ENCODE measurements at regions not wholly inside any gene's neighbourhood (a gene's known extent, or its start where the extent isn't known, plus 50 kb on each side); places are given as distances from the start of the nearest gene placed in this dataset.
"Not testable (repeated sequence)": the region's sequence is repeated elsewhere in the genome, so short reads cannot be mapped to it uniquely, and the experiment has no call there.

DNA sequence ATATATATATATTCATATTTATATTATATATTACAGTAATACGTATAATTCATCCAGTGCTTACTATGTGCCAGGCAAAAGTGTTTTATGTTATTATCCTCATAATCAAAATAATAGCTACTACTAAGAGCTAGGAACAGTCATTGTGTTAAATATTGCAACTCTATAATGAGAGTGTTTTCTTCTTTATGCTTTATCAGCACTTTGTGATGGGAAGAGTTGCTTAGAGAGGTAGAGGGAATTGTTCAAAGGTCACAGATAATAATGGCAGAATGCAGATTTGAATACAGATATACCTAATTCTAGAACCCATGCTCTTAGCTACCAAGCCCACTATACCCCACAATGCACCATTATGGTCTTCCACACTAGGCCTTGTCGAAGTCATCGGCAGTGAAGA lies 318.8 kb upstream of the PPARGC1A start:
- Histone ChIP-seq H3K27ac (ENCODE audit: low read depth, low read length) (no peak overlapping the region), H3K36me3 (ENCODE audit: low read length) (no peaks in the 10 kb centered on the region), H2AFZ (ENCODE audit: low read depth, low read length, severe bottlenecking) (no peak overlapping the region), H3F3A (ENCODE audit: insufficient read depth) (no peaks in the 10 kb centered on the region), H3K4me2 (ENCODE audit: low read depth, low read length, poor library complexity, severe bottlenecking) (no peak overlapping the region), H3K9me3 (ENCODE audit: insufficient read depth, low read length) (no peaks in the 10 kb centered on the region), H3K79me2 (ENCODE audit: insufficient read depth, low read length) (no peaks in the 10 kb centered on the region), H4K20me1 (ENCODE audit: low read depth, low read length) (no peaks in the 10 kb centered on the region), H3K9ac (ENCODE audit: low read length) (no peak overlapping the region), H3K4me3 (ENCODE audit: insufficient read depth, low read length, poor library complexity, severe bottlenecking) (no peak overlapping the region), H3K27me3 (ENCODE audit: low read length) (no peaks in the 10 kb centered on the region), H3K9me2 (replicated peaks; ENCODE audit: insufficient read depth, low read length) (no peaks in the 10 kb centered on the region)
- TF ChIP-seq, protein P1, sequence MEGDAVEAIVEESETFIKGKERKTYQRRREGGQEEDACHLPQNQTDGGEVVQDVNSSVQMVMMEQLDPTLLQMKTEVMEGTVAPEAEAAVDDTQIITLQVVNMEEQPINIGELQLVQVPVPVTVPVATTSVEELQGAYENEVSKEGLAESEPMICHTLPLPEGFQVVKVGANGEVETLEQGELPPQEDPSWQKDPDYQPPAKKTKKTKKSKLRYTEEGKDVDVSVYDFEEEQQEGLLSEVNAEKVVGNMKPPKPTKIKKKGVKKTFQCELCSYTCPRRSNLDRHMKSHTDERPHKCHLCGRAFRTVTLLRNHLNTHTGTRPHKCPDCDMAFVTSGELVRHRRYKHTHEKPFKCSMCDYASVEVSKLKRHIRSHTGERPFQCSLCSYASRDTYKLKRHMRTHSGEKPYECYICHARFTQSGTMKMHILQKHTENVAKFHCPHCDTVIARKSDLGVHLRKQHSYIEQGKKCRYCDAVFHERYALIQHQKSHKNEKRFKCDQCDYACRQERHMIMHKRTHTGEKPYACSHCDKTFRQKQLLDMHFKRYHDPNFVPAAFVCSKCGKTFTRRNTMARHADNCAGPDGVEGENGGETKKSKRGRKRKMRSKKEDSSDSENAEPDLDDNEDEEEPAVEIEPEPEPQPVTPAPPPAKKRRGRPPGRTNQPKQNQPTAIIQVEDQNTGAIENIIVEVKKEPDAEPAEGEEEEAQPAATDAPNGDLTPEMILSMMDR (IDR thresholded peaks at IDR 0.05; ENCODE audit: insufficient read depth, low read length, poor library complexity, severe bottlenecking), result no peak
- TF ChIP-seq EZH2phosphoT487 (conservative IDR thresholded peaks at IDR 0.05; ENCODE audit: low read length), result no peak

DNA sequence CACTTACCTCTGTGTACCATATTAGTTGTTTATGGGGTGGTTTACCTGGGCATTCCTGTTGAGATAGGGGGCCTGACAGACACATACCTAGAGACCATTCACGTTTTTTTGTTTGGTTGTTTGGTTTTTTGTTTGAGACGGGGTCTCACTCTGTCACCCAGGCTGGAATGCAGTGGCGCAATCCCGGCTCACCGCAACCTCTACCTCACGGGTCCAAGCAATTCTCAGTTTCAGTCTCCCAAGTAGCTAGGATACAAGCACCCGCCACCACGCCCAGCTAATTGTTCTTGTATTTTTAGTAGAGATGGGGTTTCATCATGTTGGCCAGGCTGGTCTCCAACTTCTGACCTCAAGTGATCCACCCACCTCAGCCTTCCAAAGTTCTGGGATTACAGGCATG lies 314.9 kb upstream of the PPARGC1A start:
- not testable (repeated sequence) for H3F3A ChIP-seq (ENCODE audit: insufficient read depth); H3K4me2 ChIP-seq (ENCODE audit: low read depth, low read length, poor library complexity, severe bottlenecking); H3K4me3 ChIP-seq (ENCODE audit: insufficient read depth, low read length, poor library complexity, severe bottlenecking); H3K36me3 ChIP-seq (ENCODE audit: low read length); H3K79me2 ChIP-seq (ENCODE audit: insufficient read depth, low read length); H3K27ac ChIP-seq (ENCODE audit: low read depth, low read length); H3K9me3 ChIP-seq (ENCODE audit: insufficient read depth, low read length); H2AFZ ChIP-seq (ENCODE audit: low read depth, low read length, severe bottlenecking); H3K9me2 ChIP-seq (replicated peaks; ENCODE audit: insufficient read depth, low read length); H3K9ac ChIP-seq (ENCODE audit: low read length); H4K20me1 ChIP-seq (ENCODE audit: low read depth, low read length); H3K27me3 ChIP-seq (ENCODE audit: low read length)

DNA sequence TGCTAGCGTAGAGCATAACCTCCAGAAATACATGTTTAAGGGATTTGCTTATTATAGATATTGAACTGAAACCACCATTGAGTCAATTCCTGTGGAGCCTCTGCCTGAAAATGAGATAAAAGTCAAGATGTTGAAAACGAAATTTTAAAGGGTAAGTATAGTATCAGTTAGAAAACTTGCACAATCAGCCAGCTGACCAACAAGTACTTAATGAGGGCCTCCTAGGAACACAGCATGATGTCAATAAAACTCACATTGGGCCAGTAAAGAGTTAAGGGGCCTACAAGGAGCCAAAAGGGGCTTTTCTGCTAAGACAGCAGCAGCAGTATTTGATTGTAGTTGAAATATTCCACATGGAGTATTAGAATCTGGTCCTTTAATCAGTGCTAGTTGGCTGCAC lies 314.1 kb upstream of the PPARGC1A start:
- TF ChIP-seq, protein P1 (IDR thresholded peaks at IDR 0.05; ENCODE audit: insufficient read depth, low read length, poor library complexity, severe bottlenecking), result no peak
- no peak for TF ChIP-seq EZH2phosphoT487 (conservative IDR thresholded peaks at IDR 0.05; ENCODE audit: low read length)
- Histone ChIP-seq H3K4me2 (ENCODE audit: low read depth, low read length, poor library complexity, severe bottlenecking) (no peak overlapping the region), H2AFZ (ENCODE audit: low read depth, low read length, severe bottlenecking) (no peak overlapping the region), H3K9me3 (ENCODE audit: insufficient read depth, low read length) (no peaks in the 10 kb centered on the region), H3K9me2 (replicated peaks; ENCODE audit: insufficient read depth, low read length) (no peaks in the 10 kb centered on the region), H3K27me3 (ENCODE audit: low read length) (no peaks in the 10 kb centered on the region), H3K27ac (ENCODE audit: low read depth, low read length) (no peak overlapping the region), H4K20me1 (ENCODE audit: low read depth, low read length) (no peaks in the 10 kb centered on the region), H3K9ac (ENCODE audit: low read length) (no peak overlapping the region), H3K4me3 (ENCODE audit: insufficient read depth, low read length, poor library complexity, severe bottlenecking) (no peak overlapping the region), H3F3A (ENCODE audit: insufficient read depth) (no peaks in the 10 kb centered on the region), H3K36me3 (ENCODE audit: low read length) (no peaks in the 10 kb centered on the region), H3K79me2 (ENCODE audit: insufficient read depth, low read length) (no peaks in the 10 kb centered on the region)

DNA sequence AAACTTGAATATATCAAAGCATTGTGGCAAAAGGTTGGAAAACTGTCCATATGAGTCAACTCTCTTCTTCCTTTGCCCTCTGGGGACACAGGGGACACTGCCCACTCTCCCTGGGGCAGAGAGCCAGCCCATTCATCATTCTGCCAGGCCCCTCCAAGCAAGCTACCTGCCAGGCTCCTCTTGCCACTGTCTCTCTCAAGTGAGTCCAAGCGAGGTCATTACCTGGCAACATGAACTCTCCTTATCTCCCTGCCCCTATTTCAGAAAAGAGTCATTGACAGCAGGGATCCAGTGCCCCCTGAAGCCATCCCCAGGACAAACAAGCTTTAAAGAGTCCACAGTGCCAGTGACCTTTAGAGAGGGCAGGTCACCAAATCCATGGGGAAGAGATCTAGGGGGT lies 312.7 kb upstream of the PPARGC1A start:
- no peak overlapping the region for H3K9ac ChIP-seq (ENCODE audit: low read length)
- no peaks in the 10 kb centered on the region for H3K79me2 ChIP-seq (ENCODE audit: insufficient read depth, low read length)
- no peak for TF ChIP-seq EZH2phosphoT487 (conservative IDR thresholded peaks at IDR 0.05; ENCODE audit: low read length)
- TF ChIP-seq, protein P1 (IDR thresholded peaks at IDR 0.05; ENCODE audit: insufficient read depth, low read length, poor library complexity, severe bottlenecking), result no peak

More for the DNA sequence above, 312.7 kb upstream of the PPARGC1A start:
- Histone ChIP-seq H3K4me3 (ENCODE audit: insufficient read depth, low read length, poor library complexity, severe bottlenecking) (no peak overlapping the region), H3K9me3 (ENCODE audit: insufficient read depth, low read length) (no peaks in the 10 kb centered on the region), H3K4me2 (ENCODE audit: low read depth, low read length, poor library complexity, severe bottlenecking) (no peak overlapping the region), H3K27ac (ENCODE audit: low read depth, low read length) (no peak overlapping the region), H2AFZ (ENCODE audit: low read depth, low read length, severe bottlenecking) (no peak overlapping the region), H4K20me1 (ENCODE audit: low read depth, low read length) (no peaks in the 10 kb centered on the region), H3K27me3 (ENCODE audit: low read length) (no peaks in the 10 kb centered on the region), H3K36me3 (ENCODE audit: low read length) (no peaks in the 10 kb centered on the region), H3K9me2 (replicated peaks; ENCODE audit: insufficient read depth, low read length) (no peaks in the 10 kb centered on the region), H3F3A (ENCODE audit: insufficient read depth) (no peaks in the 10 kb centered on the region)

Data from SU-DHL-6 (cell line).